CD14-positive monocyte (primary cell): ENCODE measurements at regions not wholly inside any gene's neighbourhood (a gene's known extent, or its start where the extent isn't known, plus 50 kb on each side); places are given as distances from the start of the nearest gene placed in this dataset.
A peak's percentile ranks its signal among the peaks of the same experiment; 100 is the strongest.

ENCODE experiments used
- DNase-seq, 3 donors: peaks; one replicate each; pipeline ENCODE4 v3.0.0-alpha.2; 2011 to 2022
- H2AFZ ChIP-seq: 2 replicates; pipeline ENCODE4 v1.6.0; 2012; ENCODE audit warnings: mild to moderate bottlenecking, low read depth, low read length, inconsistent platforms; ENCODE audit not compliant: insufficient read depth, poor library complexity, severe bottlenecking
- H3K27ac ChIP-seq, 2 donors: 1 replicate in 1 of 2; 2 replicates in 1 of 2; pipeline ENCODE4 v1.5.1; 2012 to 2013; ENCODE audit warnings: low read length in 2 of 2, control low read depth in 1 of 2, inconsistent platforms in 1 of 2, low read depth in 1 of 2, mild to moderate bottlenecking in 1 of 2
- H3K27me3 ChIP-seq, 2 donors: one replicate each; pipeline versions ENCODE4 v1.6.0 to v1.6.1; 2011 to 2013; ENCODE audit warnings: low read length in 2 of 2; ENCODE audit not compliant: control insufficient read depth in 2 of 2, insufficient read depth in 2 of 2
- H3K36me3 ChIP-seq, 2 donors: replicated peaks in 1 of 2; 1 replicate in 1 of 2; 2 replicates in 1 of 2; pipeline versions ENCODE4 v1.5.1 to v1.6.1; 2012 to 2013; ENCODE audit warnings: low read length in 2 of 2, control low read depth in 1 of 2, inconsistent platforms in 1 of 2, mild to moderate bottlenecking in 1 of 2; ENCODE audit not compliant: insufficient read depth in 2 of 2, control insufficient read depth in 1 of 2
- H3K4me1 ChIP-seq, 2 donors: 1 replicate in 1 of 2; 2 replicates in 1 of 2; pipeline versions ENCODE4 v1.5.1 to v1.6.1; 2012 to 2013; ENCODE audit warnings: low read length in 2 of 2, control low read depth in 1 of 2, inconsistent platforms in 1 of 2, mild to moderate bottlenecking in 1 of 2, moderate library complexity in 1 of 2; ENCODE audit not compliant: insufficient read depth in 2 of 2, control insufficient read depth in 1 of 2
- H3K4me2 ChIP-seq: replicated peaks from 2 replicates; pipeline ENCODE3; 2012; ENCODE audit warnings: low read length, moderate library complexity, mild to moderate bottlenecking; ENCODE audit not compliant: poor library complexity, severe bottlenecking; ENCODE audit errors: extremely low read depth
- H3K4me3 ChIP-seq, 3 experiments: fragments of 200-600 bp in 1 of 3; sonication (generic) in 1 of 3; replicated peaks in 1 of 3; 1 replicate in 2 of 3; 2 replicates in 1 of 3; pipeline ENCODE4 v1.5.1; 2011 to 2013; ENCODE audit warnings: low read length in 3 of 3, mild to moderate bottlenecking in 3 of 3, control low read depth in 2 of 3, low read depth in 2 of 3, inconsistent platforms in 1 of 3, moderate library complexity in 1 of 3
- H3K79me2 ChIP-seq: 2 replicates; pipeline ENCODE4 v1.6.0; 2012; ENCODE audit warnings: mild to moderate bottlenecking, control low read depth, inconsistent platforms, low read length, moderate library complexity; ENCODE audit not compliant: insufficient read depth
- H3K9ac ChIP-seq: 2 replicates; pipeline ENCODE4 v1.6.0; 2017; ENCODE audit warnings: low read length, mild to moderate bottlenecking; ENCODE audit not compliant: insufficient read depth, poor library complexity, severe bottlenecking
- H3K9me3 ChIP-seq, 2 donors: replicated peaks in 1 of 2; 1 replicate in 1 of 2; 2 replicates in 1 of 2; pipeline versions ENCODE4 v1.5.1 to v1.6.1; 2012 to 2013; ENCODE audit warnings: low read length in 2 of 2, control low read depth in 1 of 2; ENCODE audit not compliant: control insufficient read depth in 1 of 2, insufficient read depth in 1 of 2
- H4K20me1 ChIP-seq: 2 replicates; pipeline ENCODE4 v1.6.0; 2012; ENCODE audit warnings: mild to moderate bottlenecking, low read length, control low read depth, moderate library complexity; ENCODE audit not compliant: insufficient read depth
- H3K27ac Mint-ChIP-seq, 7 donors: one replicate each; pipeline ENCODE4 v1.8.0; 2020; ENCODE audit warnings: mild to moderate bottlenecking in 7 of 7, mixed read lengths in 7 of 7, moderate library complexity in 6 of 7, inconsistent platforms in 2 of 7
- H3K27me3 Mint-ChIP-seq, 3 donors: one replicate each; pipeline ENCODE4 v1.8.0; 2021 to 2022; ENCODE audit warnings: low read depth in 3 of 3, mild to moderate bottlenecking in 3 of 3, mixed read lengths in 3 of 3, moderate library complexity in 3 of 3, inconsistent platforms in 1 of 3
- H3K36me3 Mint-ChIP-seq, 2 donors: one replicate each; pipeline ENCODE4 v1.8.0; 2020; ENCODE audit warnings: mixed read lengths in 2 of 2, inconsistent platforms in 1 of 2, mild to moderate bottlenecking in 1 of 2
- H3K4me1 Mint-ChIP-seq: one replicate; pipeline ENCODE4 v1.8.0; 2020; ENCODE audit warnings: mild to moderate bottlenecking, mixed read lengths
- H3K4me3 Mint-ChIP-seq, 2 donors: one replicate each; pipeline ENCODE4 v1.8.0; 2020; ENCODE audit warnings: mild to moderate bottlenecking in 2 of 2, mixed read lengths in 2 of 2, moderate library complexity in 1 of 2
- H3K9me3 Mint-ChIP-seq, 7 donors: one replicate each; pipeline ENCODE4 v1.8.0; 2020 to 2022; ENCODE audit warnings: mixed read lengths in 7 of 7, mild to moderate bottlenecking in 6 of 7, moderate library complexity in 6 of 7, inconsistent platforms in 2 of 7
- WGBS: methylation state at CpG from one replicate; pipeline ENCODE4 v1.1.5; 2013; ENCODE audit warnings: missing lambda C conversion rate; ENCODE audit not compliant: insufficient coverage; 5-methylcytosine and 5-hydroxymethylcytosine counted together
- intact Hi-C, 2 donors: fragments of 100-400 bp; cut with micrococcal nuclease; formaldehyde crosslinking; loops; one replicate each; pipeline versions ENCODE4 v1.15.0 to v1.15.1; 2023
- TF ChIP-seq, protein P1 (sequence below): fragments of 200-600 bp; IDR thresholded peaks from one replicate; pipeline ENCODE4 v1.8.0; 2022; ENCODE audit warnings: antibody characterized with exemption, mild to moderate bottlenecking

DNA sequence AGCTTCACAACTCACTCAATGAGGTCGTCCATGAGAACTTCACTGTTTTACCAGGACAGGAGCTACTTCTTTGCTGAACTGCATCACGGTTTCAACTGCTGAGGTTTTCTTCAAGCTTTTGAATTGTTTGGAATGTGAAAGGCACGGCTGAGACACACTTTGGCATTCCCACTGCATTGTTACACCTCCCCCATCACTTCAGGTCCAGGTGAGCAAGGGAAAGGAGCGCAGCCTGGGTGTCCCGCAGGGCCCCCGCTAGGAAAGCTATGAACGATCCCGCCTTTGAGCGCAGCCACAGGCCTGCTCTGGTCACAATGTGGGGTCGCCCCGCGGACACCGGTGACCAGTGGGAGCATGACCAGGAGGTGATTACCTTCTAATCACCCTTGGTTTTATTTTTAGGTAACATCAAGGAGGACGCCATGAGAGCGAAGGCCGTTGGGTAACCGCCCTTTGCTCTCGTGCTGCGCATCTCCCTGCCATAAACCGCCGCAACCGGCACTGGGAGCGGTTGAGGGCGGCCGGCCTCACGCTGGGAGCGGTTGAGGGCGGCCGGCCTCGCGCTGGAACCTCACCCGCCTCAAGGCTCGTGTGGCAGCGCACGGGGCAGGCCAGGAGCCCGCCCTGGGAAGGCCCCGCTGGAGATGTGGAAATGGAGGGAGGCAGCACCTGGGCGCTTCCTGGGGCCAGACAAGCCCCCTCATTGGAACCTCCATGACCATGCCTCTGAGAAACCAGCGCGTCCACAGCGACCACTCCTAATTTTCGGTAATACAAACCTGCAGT is 50.9 kb upstream of the SGMS1 start:
- H3K27ac Mint-ChIP-seq = peak overlapping the region in 1 of 7 donors; percentile 36
- 86% methylated on average over 10 of the region's 42 CpGs for WGBS

More for the DNA sequence above, 50.9 kb upstream of the SGMS1 start:
- H3K27me3 Mint-ChIP-seq = peaks cover 0 to 4% (median 0%) of the 10 kb centered on the region in 3 donors
- H2AFZ ChIP-seq = no peak overlapping the region
- no peaks in the 10 kb centered on the region for H3K36me3 ChIP-seq
- H3K9ac ChIP-seq = no peak overlapping the region
- no peak overlapping the region for H3K4me2 ChIP-seq
- intact Hi-C loops = no loop called here
- DNase-seq = no peak
- H3K4me3 Mint-ChIP-seq = no peak overlapping the region
- no peaks in the 10 kb centered on the region for H4K20me1 ChIP-seq
- H3K9me3 Mint-ChIP-seq = peaks cover 4 to 11% (median 5%) of the 10 kb centered on the region in 7 donors
- H3K27ac ChIP-seq = no peak overlapping the region
- TF ChIP-seq, protein P1, sequence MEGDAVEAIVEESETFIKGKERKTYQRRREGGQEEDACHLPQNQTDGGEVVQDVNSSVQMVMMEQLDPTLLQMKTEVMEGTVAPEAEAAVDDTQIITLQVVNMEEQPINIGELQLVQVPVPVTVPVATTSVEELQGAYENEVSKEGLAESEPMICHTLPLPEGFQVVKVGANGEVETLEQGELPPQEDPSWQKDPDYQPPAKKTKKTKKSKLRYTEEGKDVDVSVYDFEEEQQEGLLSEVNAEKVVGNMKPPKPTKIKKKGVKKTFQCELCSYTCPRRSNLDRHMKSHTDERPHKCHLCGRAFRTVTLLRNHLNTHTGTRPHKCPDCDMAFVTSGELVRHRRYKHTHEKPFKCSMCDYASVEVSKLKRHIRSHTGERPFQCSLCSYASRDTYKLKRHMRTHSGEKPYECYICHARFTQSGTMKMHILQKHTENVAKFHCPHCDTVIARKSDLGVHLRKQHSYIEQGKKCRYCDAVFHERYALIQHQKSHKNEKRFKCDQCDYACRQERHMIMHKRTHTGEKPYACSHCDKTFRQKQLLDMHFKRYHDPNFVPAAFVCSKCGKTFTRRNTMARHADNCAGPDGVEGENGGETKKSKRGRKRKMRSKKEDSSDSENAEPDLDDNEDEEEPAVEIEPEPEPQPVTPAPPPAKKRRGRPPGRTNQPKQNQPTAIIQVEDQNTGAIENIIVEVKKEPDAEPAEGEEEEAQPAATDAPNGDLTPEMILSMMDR = no peak
- no peaks in the 10 kb centered on the region for H3K79me2 ChIP-seq
- H3K4me1 Mint-ChIP-seq = peaks cover 4% of the 10 kb centered on the region
- H3K27me3 ChIP-seq = no peaks in the 10 kb centered on the region
- no peaks in the 10 kb centered on the region for H3K4me1 ChIP-seq
- H3K9me3 ChIP-seq = peaks cover 0 to 4% of the 10 kb centered on the region in 2 donors
- H3K36me3 Mint-ChIP-seq = no peaks in the 10 kb centered on the region
- no peak overlapping the region for H3K4me3 ChIP-seq
